ENCODE measurements at regions not wholly inside any gene's neighbourhood (a gene's known extent, or its start where the extent isn't known, plus 50 kb on each side); places are given as distances from the start of the nearest gene placed in this dataset.

DNA sequence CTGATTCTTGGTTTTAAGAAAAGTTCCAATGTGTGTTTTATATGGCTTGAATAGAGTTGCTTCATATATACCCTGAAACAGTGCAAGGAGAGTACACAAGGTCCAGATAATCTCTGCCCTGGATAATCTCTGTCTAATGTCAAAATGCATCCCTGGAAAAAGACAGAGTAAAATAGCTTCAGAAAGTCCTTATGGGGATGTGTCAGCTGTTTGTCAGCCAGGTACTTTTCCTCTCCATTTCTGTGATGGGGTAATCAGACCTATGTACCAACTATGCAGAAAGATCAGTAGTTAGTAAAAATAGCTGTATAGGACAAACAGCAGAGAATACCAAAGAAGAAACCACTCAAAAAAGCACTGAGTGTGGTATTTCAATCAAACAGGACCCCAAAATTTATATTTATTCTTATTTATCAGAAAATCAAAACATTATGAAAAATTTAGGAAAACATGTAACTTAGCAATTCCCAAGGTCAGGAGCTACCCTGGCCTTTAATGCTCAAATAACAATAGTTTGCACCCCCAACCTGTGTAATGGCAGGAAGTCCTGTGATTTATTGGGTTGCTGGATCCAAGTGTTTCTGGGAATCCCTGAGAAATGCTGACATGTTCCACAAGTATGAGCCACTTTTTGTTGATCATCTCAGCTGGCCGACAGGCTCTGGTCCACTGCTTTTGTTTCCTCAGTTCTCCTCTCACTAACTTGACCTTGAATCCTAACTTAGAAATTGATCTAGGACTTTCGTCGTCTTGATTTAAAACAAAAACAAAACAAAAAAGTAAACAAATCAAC lies 69.6 kb downstream of the MDH1 start:
- Mint-ChIP-seq H3K27ac (no peak overlapping the region), H3K27me3 (no peaks in the 10 kb centered on the region), H3K4me1 (ENCODE audit: low read depth) (peaks cover 8% of the 10 kb centered on the region), H3K9me3 (no peaks in the 10 kb centered on the region), H3K36me3 (ENCODE audit: low read depth) (no peaks in the 10 kb centered on the region), H3K4me3 (no peak overlapping the region)
- intact Hi-C loops (cut with micrococcal nuclease) = no loop called here

- Mint-ChIP-seq H3K9me3 (no peaks in the 10 kb centered on the region), H3K36me3 (ENCODE audit: low read depth) (no peaks in the 10 kb centered on the region), H3K4me1 (ENCODE audit: low read depth) (peaks cover 11% of the 10 kb centered on the region), H3K27ac (no peak overlapping the region), H3K27me3 (no peaks in the 10 kb centered on the region), H3K4me3 (no peak overlapping the region)
- intact Hi-C loops (cut with micrococcal nuclease) = no loop called here
Observed at GRCh38 chr2:63660060-63660459, 71.3 kb downstream of the MDH1 start.

- H3K4me3 Mint-ChIP-seq = no peak overlapping the region
- intact Hi-C loops (cut with micrococcal nuclease) = no loop called here
- H3K27ac Mint-ChIP-seq = no peak overlapping the region
Observed at GRCh38 chr2:63661076-63661475, 72.3 kb downstream of the MDH1 start.

GRCh38 chr2:63662028-63662804 lies 73.5 kb downstream of the MDH1 start:
- intact Hi-C loops (cut with micrococcal nuclease) = no loop called here
- Mint-ChIP-seq H3K27ac (no peak overlapping the region), H3K36me3 (ENCODE audit: low read depth) (no peaks in the 10 kb centered on the region), H3K4me3 (no peak overlapping the region), H3K9me3 (no peaks in the 10 kb centered on the region), H3K27me3 (no peaks in the 10 kb centered on the region), H3K4me1 (ENCODE audit: low read depth) (peaks cover 18% of the 10 kb centered on the region)

More at GRCh38 chr2:63661076-63661475, 72.3 kb downstream of the MDH1 start:
- H3K4me1 Mint-ChIP-seq (ENCODE audit: low read depth) = peaks cover 11% of the 10 kb centered on the region
- H3K36me3 Mint-ChIP-seq (ENCODE audit: low read depth) = no peaks in the 10 kb centered on the region
- H3K9me3 Mint-ChIP-seq = no peaks in the 10 kb centered on the region
- H3K27me3 Mint-ChIP-seq = no peaks in the 10 kb centered on the region

DNA sequence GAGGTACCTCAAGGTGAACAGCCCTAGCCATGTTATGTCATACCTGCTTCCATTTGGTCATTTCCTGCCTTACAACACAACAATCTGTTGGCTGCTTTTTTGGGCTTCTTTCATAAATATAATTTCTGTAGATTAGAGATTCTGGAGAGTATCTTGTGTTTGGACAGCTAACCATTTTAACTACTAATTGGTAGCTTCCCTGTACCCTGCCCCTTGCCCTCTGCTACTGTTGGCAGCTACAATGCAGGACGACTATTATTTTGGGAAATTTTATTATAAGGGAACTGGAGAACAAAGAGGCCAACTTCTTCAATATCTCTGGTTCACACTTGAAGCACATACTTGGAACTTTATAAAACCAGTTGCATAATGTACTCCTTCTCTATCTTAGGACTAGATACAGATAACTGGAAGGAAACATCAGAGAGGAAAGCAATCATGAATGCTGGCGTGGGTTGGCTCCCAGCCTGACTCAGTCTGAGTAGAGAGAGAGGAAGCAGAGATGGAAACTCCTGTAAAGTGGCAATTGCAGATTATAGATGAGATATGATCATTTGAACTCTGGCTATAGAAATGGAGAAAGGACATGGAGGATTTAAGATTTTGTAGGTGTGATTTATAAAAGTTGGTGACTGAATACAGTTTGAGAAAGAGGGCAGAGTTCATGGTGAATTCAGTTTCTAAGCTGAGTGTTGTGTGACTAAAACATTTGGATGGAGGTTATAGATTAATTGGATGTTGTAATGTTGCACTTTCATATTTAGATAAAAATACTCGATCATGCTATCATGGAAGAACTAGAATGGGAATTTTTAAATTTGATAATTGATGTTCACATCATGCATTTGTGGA lies 74.5 kb downstream of the MDH1 start:
- H3K36me3 Mint-ChIP-seq (ENCODE audit: low read depth) = no peaks in the 10 kb centered on the region
- H3K27me3 Mint-ChIP-seq = no peaks in the 10 kb centered on the region
- H3K9me3 Mint-ChIP-seq = no peaks in the 10 kb centered on the region
- intact Hi-C loops (cut with micrococcal nuclease) = no loop called here
- peaks cover 18% of the 10 kb centered on the region for H3K4me1 Mint-ChIP-seq (ENCODE audit: low read depth)
- H3K4me3 Mint-ChIP-seq = no peak overlapping the region
- H3K27ac Mint-ChIP-seq = no peak overlapping the region

- Mint-ChIP-seq H3K4me1 (ENCODE audit: low read depth) (peaks cover 18% of the 10 kb centered on the region), H3K36me3 (ENCODE audit: low read depth) (no peaks in the 10 kb centered on the region), H3K27ac (no peak overlapping the region), H3K4me3 (no peak overlapping the region), H3K9me3 (no peaks in the 10 kb centered on the region), H3K27me3 (peaks cover 2% of the 10 kb centered on the region)
- intact Hi-C loops (cut with micrococcal nuclease) = no loop called here
Observed at GRCh38 chr2:63665091-63665490, 76.3 kb downstream of the MDH1 start.

- H3K4me1 Mint-ChIP-seq (ENCODE audit: low read depth) = peaks cover 18% of the 10 kb centered on the region
- H3K4me3 Mint-ChIP-seq = no peak overlapping the region
- H3K9me3 Mint-ChIP-seq = no peaks in the 10 kb centered on the region
- H3K27ac Mint-ChIP-seq = no peak overlapping the region
- H3K27me3 Mint-ChIP-seq = peaks cover 4% of the 10 kb centered on the region
- H3K36me3 Mint-ChIP-seq (ENCODE audit: low read depth) = no peaks in the 10 kb centered on the region
- intact Hi-C loops (cut with micrococcal nuclease) = no loop called here
Observed at GRCh38 chr2:63665846-63666475, 77.2 kb downstream of the MDH1 start.

DNA sequence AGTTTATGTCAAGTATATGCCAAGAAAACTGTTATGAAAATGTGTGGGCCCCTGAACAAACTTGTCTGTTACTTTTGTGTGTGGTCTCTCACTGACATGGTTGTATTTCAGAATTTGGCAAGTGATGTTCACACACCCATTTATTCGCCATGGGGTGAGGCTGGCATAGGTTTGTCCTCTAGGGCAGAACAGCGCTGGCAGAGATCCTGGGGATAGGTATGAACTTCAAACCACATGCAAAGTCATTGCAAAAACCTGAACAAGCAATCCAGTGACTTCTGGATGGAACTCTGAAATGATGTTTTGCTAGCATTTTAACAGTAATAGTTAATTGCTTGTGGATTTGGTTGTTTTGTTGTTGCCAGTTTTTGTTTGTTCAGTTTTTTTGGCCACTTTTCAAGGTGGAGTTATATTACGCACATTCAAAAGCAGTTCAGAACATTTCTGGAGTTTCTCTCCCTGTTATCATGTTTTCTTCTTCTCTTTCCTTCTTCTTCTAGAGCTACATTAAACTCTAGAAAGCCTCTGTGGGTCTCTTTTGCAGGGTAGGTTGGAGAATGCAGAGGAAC lies 78.5 kb downstream of the MDH1 start:
- Mint-ChIP-seq H3K27ac (no peak overlapping the region), H3K36me3 (ENCODE audit: low read depth) (no peaks in the 10 kb centered on the region), H3K4me1 (ENCODE audit: low read depth) (peaks cover 13% of the 10 kb centered on the region), H3K4me3 (no peak overlapping the region), H3K27me3 (peaks cover 4% of the 10 kb centered on the region), H3K9me3 (no peaks in the 10 kb centered on the region)
- intact Hi-C loops (cut with micrococcal nuclease) = no loop called here

GRCh38 chr2:63668000-63668399 lies 79.2 kb downstream of the MDH1 start:
- intact Hi-C loops (cut with micrococcal nuclease) = no loop called here
- Mint-ChIP-seq H3K27ac (no peak overlapping the region), H3K36me3 (ENCODE audit: low read depth) (no peaks in the 10 kb centered on the region), H3K4me1 (ENCODE audit: low read depth) (peaks cover 13% of the 10 kb centered on the region), H3K27me3 (peaks cover 4% of the 10 kb centered on the region), H3K4me3 (no peak overlapping the region), H3K9me3 (no peaks in the 10 kb centered on the region)

GRCh38 chr2:63668466-63668865 lies 79.7 kb downstream of the MDH1 start:
- Mint-ChIP-seq H3K27me3 (peaks cover 4% of the 10 kb centered on the region), H3K4me1 (ENCODE audit: low read depth) (peaks cover 9% of the 10 kb centered on the region), H3K36me3 (ENCODE audit: low read depth) (no peaks in the 10 kb centered on the region), H3K4me3 (no peak overlapping the region), H3K27ac (no peak overlapping the region), H3K9me3 (no peaks in the 10 kb centered on the region)
- intact Hi-C loops (cut with micrococcal nuclease) = no loop called here

DNA sequence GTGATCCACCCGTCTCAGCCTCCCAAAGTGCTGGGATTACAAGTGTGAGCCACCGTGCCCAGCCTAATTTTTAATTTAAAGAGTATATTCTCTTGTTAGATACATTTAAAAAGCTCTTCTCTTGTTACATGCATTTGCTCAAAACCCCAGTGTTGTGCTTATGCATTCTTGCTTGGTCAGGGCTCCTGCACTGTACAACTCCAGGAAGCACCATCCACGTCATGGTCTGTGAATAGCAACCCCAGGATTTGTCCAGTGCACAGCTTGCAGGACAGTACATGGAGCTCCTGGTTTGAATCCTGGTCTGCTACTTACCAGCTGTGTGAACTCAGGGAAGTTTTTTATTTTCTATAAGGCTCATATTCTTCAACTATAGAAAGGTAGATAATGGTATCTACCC lies 80.8 kb downstream of the MDH1 start:
- Mint-ChIP-seq H3K9me3 (no peaks in the 10 kb centered on the region), H3K27me3 (peaks cover 4% of the 10 kb centered on the region), H3K36me3 (ENCODE audit: low read depth) (no peaks in the 10 kb centered on the region), H3K4me3 (no peak overlapping the region), H3K4me1 (ENCODE audit: low read depth) (peaks cover 7% of the 10 kb centered on the region), H3K27ac (no peak overlapping the region)
- intact Hi-C loops (cut with micrococcal nuclease) = no loop called here

DNA sequence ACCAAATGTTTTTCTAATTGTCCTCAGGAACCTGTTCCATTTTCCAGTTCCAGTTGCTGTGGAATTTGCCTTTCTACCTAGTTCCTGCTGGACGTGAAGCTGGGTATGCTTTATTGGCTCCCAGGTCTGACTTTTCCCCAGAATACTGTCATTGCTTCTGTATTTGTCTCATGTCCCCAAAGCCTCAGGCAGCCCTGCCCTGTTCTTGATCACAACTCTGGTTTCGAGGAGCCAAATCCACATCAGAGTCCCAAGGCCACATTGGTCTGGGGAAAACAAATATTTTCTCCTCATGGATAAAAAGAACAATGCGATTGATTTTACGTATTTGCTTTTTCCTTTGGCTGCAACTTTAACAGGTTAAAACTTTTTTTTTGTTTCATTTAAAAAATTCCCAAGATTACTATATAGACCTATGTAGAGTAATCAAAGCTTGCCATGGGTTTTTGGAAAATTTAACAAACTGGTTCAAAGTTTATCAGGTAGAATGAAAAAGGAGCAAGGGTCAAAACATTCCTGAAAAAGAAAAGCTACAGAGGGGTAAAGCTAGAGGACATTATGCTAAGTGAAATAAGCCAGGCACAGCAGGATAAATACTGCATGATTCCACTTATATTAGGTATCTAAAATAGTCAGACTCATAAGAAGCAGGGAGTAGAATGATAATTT lies 85.2 kb downstream of the MDH1 start:
- H3K4me3 Mint-ChIP-seq = no peak overlapping the region
- no peak overlapping the region for H3K27ac Mint-ChIP-seq

GRCh38 chr2:63675026-63675425 lies 86.3 kb downstream of the MDH1 start:
- Mint-ChIP-seq H3K4me3 (no peak overlapping the region), H3K27ac (no peak overlapping the region), H3K4me1 (ENCODE audit: low read depth) (no peaks in the 10 kb centered on the region), H3K9me3 (no peaks in the 10 kb centered on the region), H3K36me3 (ENCODE audit: low read depth) (no peaks in the 10 kb centered on the region), H3K27me3 (peaks cover 2% of the 10 kb centered on the region)
- intact Hi-C loops (cut with micrococcal nuclease) = no loop called here

More for the DNA sequence above, 85.2 kb downstream of the MDH1 start:
- intact Hi-C loops (cut with micrococcal nuclease) = no loop called here
- Mint-ChIP-seq H3K36me3 (ENCODE audit: low read depth) (no peaks in the 10 kb centered on the region), H3K9me3 (no peaks in the 10 kb centered on the region), H3K27me3 (peaks cover 2% of the 10 kb centered on the region), H3K4me1 (ENCODE audit: low read depth) (no peaks in the 10 kb centered on the region)
